MCF 10A (cell line): ENCODE measurements at regions not wholly inside any gene's neighbourhood (a gene's known extent, or its start where the extent isn't known, plus 50 kb on each side); places are given as distances from the start of the nearest gene placed in this dataset.

Experiments used
- BruUV-seq: library from RNA; stranded (reverse); fragments of 400-500 nt; replicated peaks from 2 replicates; lab custom pipeline; 2021; lab: Mats Ljungman, UMichigan
- CTCF ChIA-PET: fragments of 300-600 bp; sonication (Branson Sonifier 250); formaldehyde crosslinking; extraction: SDS; loops from one replicate; lab custom pipeline; 2021; ENCODE audit warnings: antibody characterized with exemption, inconsistent platforms; lab: Yijun Ruan, JAX
- POLR2A ChIA-PET: fragments of 300-600, 350-650 bp; sonication (Branson Sonifier 250); formaldehyde crosslinking; extraction: SDS; loops from one replicate; lab custom pipeline; 2020; ENCODE audit warnings: antibody characterized with exemption, inconsistent platforms; lab: Yijun Ruan, JAX
- DNase-seq: peaks from one replicate; pipeline ENCODE4 v3.0.0-alpha.2; 2018; ENCODE audit not compliant: unreplicated experiment
- H3K27ac Mint-ChIP-seq: one replicate; pipeline ENCODE4 v1.8.0; 2022; ENCODE audit warnings: mild to moderate bottlenecking, low read depth, mixed read lengths; ENCODE audit not compliant: unreplicated experiment
- H3K27me3 Mint-ChIP-seq: one replicate; pipeline ENCODE4 v1.8.0; 2022; ENCODE audit warnings: mixed read lengths; ENCODE audit not compliant: insufficient read depth, unreplicated experiment
- H3K36me3 Mint-ChIP-seq: one replicate; pipeline ENCODE4 v1.8.0; 2022; ENCODE audit warnings: mild to moderate bottlenecking, moderate library complexity, mixed read lengths; ENCODE audit not compliant: insufficient read depth, unreplicated experiment
- H3K4me1 Mint-ChIP-seq: one replicate; pipeline ENCODE4 v1.8.0; 2022; ENCODE audit warnings: mixed read lengths; ENCODE audit not compliant: insufficient read depth, unreplicated experiment
- H3K4me3 Mint-ChIP-seq: one replicate; pipeline ENCODE4 v1.8.0; 2022; ENCODE audit warnings: mild to moderate bottlenecking, moderate library complexity, mixed read lengths; ENCODE audit not compliant: unreplicated experiment
- H3K9me3 Mint-ChIP-seq: one replicate; pipeline ENCODE4 v1.8.0; 2022; ENCODE audit warnings: mixed read lengths; ENCODE audit not compliant: unreplicated experiment
- CTCF ChIP-seq: fragments of 200-600 bp; IDR thresholded peaks from one replicate; pipeline ENCODE4 v1.8.0; 2022; ENCODE audit warnings: antibody characterized with exemption, mild to moderate bottlenecking; ENCODE audit not compliant: unreplicated experiment
- intact Hi-C: fragments of 100-400 bp; cut with micrococcal nuclease; formaldehyde crosslinking; loops from 2 replicates; pipeline ENCODE4 v1.14.1; 2022

- DNase-seq = no peak
- Mint-ChIP-seq H3K27ac (no peak overlapping the region), H3K36me3 (no peaks in the 10 kb centered on the region), H3K27me3 (no peaks in the 10 kb centered on the region), H3K4me1 (no peaks in the 10 kb centered on the region), H3K9me3 (no peaks in the 10 kb centered on the region), H3K4me3 (no peak overlapping the region)
- no TSS peak for BruUV-seq
- CTCF ChIA-PET = interaction anchor here (0.6 kb wide), 1 partner anchor 16 kb away, joined by 3 read pairs; no protein-coding TSS in a partner anchor
- POLR2A ChIA-PET = no interaction called here
- intact Hi-C loops = no loop called here
- no peak for TF ChIP-seq CTCF
Measured at GRCh38 chr1:96553811-96554210, 167.8 kb upstream of the PTBP2 start.

- CTCF ChIA-PET = interaction anchor here (0.6 kb wide), 2 partner anchors 16 to 389 kb away, joined by 3 read pairs; no protein-coding TSS in a partner anchor
- intact Hi-C loops = no loop called here
- TF ChIP-seq CTCF = no peak
- POLR2A ChIA-PET = no interaction called here
- H3K27ac Mint-ChIP-seq = no peak overlapping the region
- H3K36me3 Mint-ChIP-seq = no peaks in the 10 kb centered on the region
- no TSS peak for BruUV-seq
- no peak for DNase-seq
- H3K4me1 Mint-ChIP-seq = peaks cover 4% of the 10 kb centered on the region
- no peaks in the 10 kb centered on the region for H3K27me3 Mint-ChIP-seq
- H3K4me3 Mint-ChIP-seq = no peak overlapping the region
- no peaks in the 10 kb centered on the region for H3K9me3 Mint-ChIP-seq
Measured at GRCh38 chr1:96554364-96554763, 167.2 kb upstream of the PTBP2 start.

- Mint-ChIP-seq H3K27ac (no peak overlapping the region), H3K36me3 (peaks cover 4% of the 10 kb centered on the region), H3K9me3 (no peaks in the 10 kb centered on the region), H3K27me3 (no peaks in the 10 kb centered on the region), H3K4me1 (peaks cover 17% of the 10 kb centered on the region), H3K4me3 (no peak overlapping the region)
- intact Hi-C loops = no loop called here
- BruUV-seq = no TSS peak
- POLR2A ChIA-PET = interaction anchor here (1.2 kb wide), 1 partner anchor 40 kb away, joined by 3 read pairs; no protein-coding TSS in a partner anchor
- CTCF ChIA-PET = interaction anchor here (1.2 kb wide), 1 partner anchor 39 kb away, joined by 3 read pairs; no protein-coding TSS in a partner anchor
- no peak for DNase-seq
- no peak for TF ChIP-seq CTCF
Measured at GRCh38 chr1:96557336-96557735, 164.2 kb upstream of the PTBP2 start.

GRCh38 chr1:96558635-96559034 lies 162.9 kb upstream of the PTBP2 start:
- Mint-ChIP-seq H3K4me3 (no peak overlapping the region), H3K9me3 (no peaks in the 10 kb centered on the region), H3K4me1 (peaks cover 17% of the 10 kb centered on the region), H3K27ac (no peak overlapping the region), H3K36me3 (peaks cover 4% of the 10 kb centered on the region), H3K27me3 (no peaks in the 10 kb centered on the region)
- TF ChIP-seq CTCF = no peak
- POLR2A ChIA-PET = interaction anchor here (1.2 kb wide), 1 partner anchor 41 kb away, joined by 3 read pairs; no protein-coding TSS in a partner anchor
- DNase-seq = no peak
- CTCF ChIA-PET = interaction anchor here (0.7 kb wide), 1 partner anchor 11 kb away, joined by 3 read pairs; no protein-coding TSS in a partner anchor
- BruUV-seq = no TSS peak
- intact Hi-C loops = no loop called here
